ENCODE measurements at regions not wholly inside any gene's neighbourhood (a gene's known extent, or its start where the extent isn't known, plus 50 kb on each side); places are given as distances from the start of the nearest gene placed in this dataset.

DNA sequence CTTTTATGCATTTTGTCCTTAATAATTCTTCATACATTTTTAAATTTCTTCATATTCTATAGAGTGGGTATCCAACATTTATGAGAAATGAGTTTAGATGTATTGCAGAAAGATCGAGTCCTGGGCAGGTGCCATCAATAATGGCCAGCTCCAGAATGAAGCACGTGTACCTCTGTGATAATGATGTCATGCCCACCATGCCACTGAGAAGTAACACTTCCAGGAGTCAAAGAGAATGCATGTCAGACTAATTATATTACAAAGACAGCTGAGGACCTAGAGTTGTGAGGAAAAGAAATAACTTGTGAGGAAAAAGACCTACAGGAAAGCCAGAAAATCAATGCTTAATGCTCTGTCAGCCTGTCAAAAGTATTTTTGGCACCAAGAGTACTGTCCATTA lies 157.4 kb upstream of the P2RY1 start:
- intact Hi-C loops (cut with micrococcal nuclease) (no loop called here), dilution Hi-C loops (cut with MboI; ENCODE audit: extremely low pct_ligation_motif_present, low sequenced_read_pairs) (no loop called here)
- H3K27ac ChIP-seq (ENCODE audit: insufficient read depth, low read depth, low read length) = no peak overlapping the region
- no peak overlapping the region for H3K4me3 ChIP-seq (replicated peaks in 1 of 3; ENCODE audit: insufficient read depth in 1 of 3, low read depth in 1 of 3, low read length in 3 of 3)
- no peak for DNase-seq (ENCODE audit: low read depth, low spot score)
- ChIA-PET POLR2A (no interaction called here), CTCF (no interaction called here)
- H2AFZ ChIP-seq (ENCODE audit: low read depth, low read length) = no peak overlapping the region
- no TSS peak for BruUV-seq (replicated peaks)
- H3K9ac ChIP-seq (replicated peaks; ENCODE audit: extremely low read depth, insufficient read depth, low read length) = no peak overlapping the region
- no peaks in the 10 kb centered on the region for H4K20me1 ChIP-seq (replicated peaks; ENCODE audit: control insufficient read depth, extremely low read depth, insufficient read depth, low read length)
- H3K4me1 ChIP-seq (ENCODE audit: control insufficient read depth, extremely low read depth, insufficient read depth, low read length) = no peaks in the 10 kb centered on the region
- H3K27me3 ChIP-seq (ENCODE audit: control insufficient read depth in 2 of 2, insufficient read depth in 2 of 2, low read length in 2 of 2) = no peaks in the 10 kb centered on the region
- no peaks in the 10 kb centered on the region for H3K36me3 ChIP-seq (ENCODE audit: control insufficient read depth in 2 of 2, extremely low read depth in 1 of 2, insufficient read depth in 2 of 2, low read length in 2 of 2)
- H3K9me1 ChIP-seq (replicated peaks; ENCODE audit: control insufficient read depth, extremely low read depth, insufficient read depth, low read length) = no peaks in the 10 kb centered on the region
- H3K9me3 ChIP-seq (replicated peaks; ENCODE audit: control insufficient read depth, insufficient read depth, low read length) = no peaks in the 10 kb centered on the region
- no peaks in the 10 kb centered on the region for H3K79me2 ChIP-seq (ENCODE audit: control insufficient read depth, insufficient read depth, low read length)
- TF ChIP-seq, protein P1, sequence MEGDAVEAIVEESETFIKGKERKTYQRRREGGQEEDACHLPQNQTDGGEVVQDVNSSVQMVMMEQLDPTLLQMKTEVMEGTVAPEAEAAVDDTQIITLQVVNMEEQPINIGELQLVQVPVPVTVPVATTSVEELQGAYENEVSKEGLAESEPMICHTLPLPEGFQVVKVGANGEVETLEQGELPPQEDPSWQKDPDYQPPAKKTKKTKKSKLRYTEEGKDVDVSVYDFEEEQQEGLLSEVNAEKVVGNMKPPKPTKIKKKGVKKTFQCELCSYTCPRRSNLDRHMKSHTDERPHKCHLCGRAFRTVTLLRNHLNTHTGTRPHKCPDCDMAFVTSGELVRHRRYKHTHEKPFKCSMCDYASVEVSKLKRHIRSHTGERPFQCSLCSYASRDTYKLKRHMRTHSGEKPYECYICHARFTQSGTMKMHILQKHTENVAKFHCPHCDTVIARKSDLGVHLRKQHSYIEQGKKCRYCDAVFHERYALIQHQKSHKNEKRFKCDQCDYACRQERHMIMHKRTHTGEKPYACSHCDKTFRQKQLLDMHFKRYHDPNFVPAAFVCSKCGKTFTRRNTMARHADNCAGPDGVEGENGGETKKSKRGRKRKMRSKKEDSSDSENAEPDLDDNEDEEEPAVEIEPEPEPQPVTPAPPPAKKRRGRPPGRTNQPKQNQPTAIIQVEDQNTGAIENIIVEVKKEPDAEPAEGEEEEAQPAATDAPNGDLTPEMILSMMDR (IDR thresholded peaks at IDR 0.05; ENCODE audit: extremely low read depth in 1 of 2, insufficient read depth in 1 of 2, low read depth in 1 of 2, low read length in 2 of 2) = no peak
- TF ChIP-seq MYC (IDR thresholded peaks at IDR 0.05; ENCODE audit: low read depth, low read length) (no peak), JUN (IDR thresholded peaks at IDR 0.05; ENCODE audit: borderline replicate concordance, insufficient read depth, insufficient read length, low read depth) (no peak), GATA2 (IDR thresholded peaks at IDR 0.05; ENCODE audit: insufficient read depth, insufficient read length, low read depth, low read length) (no peak), FOS (IDR thresholded peaks at IDR 0.05; ENCODE audit: borderline replicate concordance, insufficient read depth, low read length) (no peak), EZH2 (IDR thresholded peaks at IDR 0.05; ENCODE audit: borderline replicate concordance, low read depth, low read length, severe bottlenecking) (no peak)
- TF ChIP-seq, protein P2, sequence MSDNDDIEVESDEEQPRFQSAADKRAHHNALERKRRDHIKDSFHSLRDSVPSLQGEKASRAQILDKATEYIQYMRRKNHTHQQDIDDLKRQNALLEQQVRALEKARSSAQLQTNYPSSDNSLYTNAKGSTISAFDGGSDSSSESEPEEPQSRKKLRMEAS (IDR thresholded peaks at IDR 0.05; ENCODE audit: insufficient read depth, insufficient read length) = no peak
- no peak overlapping the region for H3K4me2 ChIP-seq (ENCODE audit: insufficient read depth, low read length)
- no peak for FAIRE-seq

Data from endothelial cell of umbilical vein (primary cell).